IMR-90 (cell line): ENCODE measurements at regions not wholly inside any gene's neighbourhood (a gene's known extent, or its start where the extent isn't known, plus 50 kb on each side); places are given as distances from the start of the nearest gene placed in this dataset.

Experiments
- ATAC-seq: fragments of 200-7000 bp; cut with Tn5 transposase; 2 replicates; pipeline ENCODE4 v1.9.1; 2020; ENCODE audit warnings: low read depth, mild to moderate bottlenecking, moderate library complexity
- BruUV-seq: library from RNA; stranded (reverse); fragments of 400-500 nt; replicated peaks from 2 replicates; lab custom pipeline; 2021; lab: Mats Ljungman, UMichigan
- CTCF ChIA-PET: fragments of 300-600 bp; formaldehyde crosslinking; extraction: SDS; loops from one replicate; lab custom pipeline; 2021; ENCODE audit warnings: antibody characterized with exemption; lab: Yijun Ruan, JAX
- POLR2A ChIA-PET: fragments of 300-600 bp; sonication (Branson Sonifier 250); formaldehyde crosslinking; loops from one replicate; lab custom pipeline; 2022; ENCODE audit warnings: antibody characterized with exemption; ENCODE audit not compliant: unreplicated experiment; lab: Charles Lee
- DNase-seq: peaks from one replicate; pipeline ENCODE4 v3.0.0; 2013
- H2AFZ ChIP-seq: replicated peaks from 2 replicates; pipeline ENCODE3; 2013; ENCODE audit warnings: low read length, mild to moderate bottlenecking; ENCODE audit not compliant: poor library complexity
- H2AK5ac ChIP-seq: 2 replicates; pipeline ENCODE4 v1.6.1; 2013; ENCODE audit warnings: low read depth, low read length, inconsistent platforms
- H2AK9ac ChIP-seq: replicated peaks from 2 replicates; pipeline ENCODE3; 2013; ENCODE audit warnings: mild to moderate bottlenecking, low read depth, low read length, moderate library complexity; ENCODE audit not compliant: poor library complexity
- H2BK120ac ChIP-seq: 2 replicates; pipeline ENCODE4 v1.6.1; 2013; ENCODE audit warnings: low read depth, low read length, inconsistent platforms
- H2BK15ac ChIP-seq: 3 replicates; pipeline ENCODE4 v1.6.1; 2013; ENCODE audit warnings: low read depth, low read length, inconsistent platforms
- H2BK20ac ChIP-seq: 2 replicates; pipeline ENCODE4 v1.6.1; 2013; ENCODE audit warnings: low read depth, mild to moderate bottlenecking, inconsistent platforms, low read length, moderate library complexity
- H2BK5ac ChIP-seq: 2 replicates; pipeline ENCODE4 v1.6.1; 2013; ENCODE audit warnings: mild to moderate bottlenecking, low read depth, low read length, inconsistent platforms; ENCODE audit not compliant: poor library complexity, severe bottlenecking
- H3K14ac ChIP-seq: replicated peaks from 2 replicates; pipeline ENCODE4 v1.6.1; 2013; ENCODE audit warnings: low read depth, low read length, inconsistent platforms
- H3K18ac ChIP-seq: 2 replicates; pipeline ENCODE4 v1.6.1; 2013; ENCODE audit warnings: low read depth, low read length, control low read depth
- H3K23ac ChIP-seq: 2 replicates; pipeline ENCODE4 v1.6.1; 2013; ENCODE audit warnings: low read depth, low read length, inconsistent platforms
- H3K27ac ChIP-seq: 2 replicates; pipeline ENCODE4 v1.5.1; 2013; ENCODE audit warnings: mild to moderate bottlenecking, control low read depth, low read length; ENCODE audit not compliant: insufficient read depth
- H3K27me3 ChIP-seq: 2 replicates; pipeline ENCODE4 v1.6.1; 2013; ENCODE audit warnings: low read length; ENCODE audit not compliant: control insufficient read depth, insufficient read depth
- H3K36me3 ChIP-seq: 2 replicates; pipeline ENCODE4 v1.6.1; 2013; ENCODE audit warnings: low read length, mixed read lengths; ENCODE audit not compliant: control insufficient read depth, insufficient read depth
- H3K4ac ChIP-seq: 2 replicates; pipeline ENCODE4 v1.6.1; 2013; ENCODE audit warnings: low read depth, low read length, inconsistent platforms
- H3K4me1 ChIP-seq: 2 replicates; pipeline ENCODE4 v1.6.1; 2013; ENCODE audit warnings: low read length, mixed read lengths; ENCODE audit not compliant: control insufficient read depth, insufficient read depth
- H3K4me2 ChIP-seq: 2 replicates; pipeline ENCODE4 v1.6.1; 2013; ENCODE audit warnings: low read depth, mild to moderate bottlenecking, control low read depth, low read length, moderate library complexity
- H3K4me3 ChIP-seq: 2 replicates; pipeline ENCODE4 v1.5.1; 2013; ENCODE audit warnings: low read depth, mild to moderate bottlenecking, control low read depth, low read length, moderate library complexity; ENCODE audit not compliant: insufficient read depth
- H3K56ac ChIP-seq: 2 replicates; pipeline ENCODE4 v1.6.1; 2013; ENCODE audit warnings: low read length, inconsistent platforms; ENCODE audit not compliant: insufficient read depth; ENCODE audit errors: extremely low read depth
- H3K79me1 ChIP-seq, 2 experiments: 2 replicates each; pipeline ENCODE4 v1.6.1; 2013; ENCODE audit warnings: low read length in 2 of 2, inconsistent platforms in 1 of 2, low read depth in 1 of 2
- H3K9ac ChIP-seq: 2 replicates; pipeline ENCODE4 v1.6.1; 2013; ENCODE audit warnings: low read depth, low read length, control low read depth
- H3K9me1 ChIP-seq: 2 replicates; pipeline ENCODE4 v1.6.1; 2013; ENCODE audit warnings: low read length, inconsistent platforms; ENCODE audit not compliant: insufficient read depth
- H3K9me3 ChIP-seq: 2 replicates; pipeline ENCODE4 v1.6.1; 2013; ENCODE audit warnings: low read length; ENCODE audit not compliant: control insufficient read depth, insufficient read depth
- H4K20me1 ChIP-seq: 2 replicates; pipeline ENCODE4 v1.6.1; 2013; ENCODE audit warnings: low read length, inconsistent platforms; ENCODE audit not compliant: insufficient read depth
- H4K5ac ChIP-seq: 2 replicates; pipeline ENCODE4 v1.6.1; 2013; ENCODE audit warnings: mild to moderate bottlenecking, low read depth, low read length, control low read depth
- H4K8ac ChIP-seq, 2 experiments: 2 replicates each; pipeline ENCODE4 v1.6.1; 2013; ENCODE audit warnings: low read depth in 2 of 2, low read length in 2 of 2, control low read depth in 1 of 2, inconsistent platforms in 1 of 2
- H4K91ac ChIP-seq: 2 replicates; pipeline ENCODE4 v1.6.1; 2013; ENCODE audit warnings: low read depth, low read length, inconsistent platforms; ENCODE audit not compliant: insufficient read depth
- BHLHE40 ChIP-seq: fragments of 150-350 bp; IDR thresholded peaks from 2 replicates; pipeline ENCODE4 v1.6.1; 2016; ENCODE audit warnings: mild to moderate bottlenecking, low read depth, low read length
- CEBPB ChIP-seq: IDR thresholded peaks from 2 replicates; pipeline ENCODE4 v1.6.1; 2012; ENCODE audit warnings: low read depth, low read length, improper control_type of control experiment
- CHD1 ChIP-seq: IDR thresholded peaks from 2 replicates; pipeline ENCODE4 v1.6.1; 2012; ENCODE audit warnings: low read depth, low read length, improper control_type of control experiment
- ELK1 ChIP-seq: fragments of 150-350 bp; IDR thresholded peaks from 2 replicates; pipeline ENCODE4 v1.6.1; 2016; ENCODE audit warnings: low read depth, mild to moderate bottlenecking, low read length, moderate library complexity, borderline replicate concordance
- FOS ChIP-seq: fragments of 150-350 bp; IDR thresholded peaks from 2 replicates; pipeline ENCODE4 v1.6.1; 2016; ENCODE audit warnings: low read depth, low read length
- MAFK ChIP-seq: IDR thresholded peaks from 2 replicates; pipeline ENCODE4 v1.6.1; 2012; ENCODE audit warnings: low read depth, low read length, improper control_type of control experiment
- MAZ ChIP-seq: IDR thresholded peaks from 2 replicates; pipeline ENCODE4 v1.6.1; 2012; ENCODE audit warnings: low read depth, mild to moderate bottlenecking, low read length, improper control_type of control experiment, moderate library complexity, borderline replicate concordance
- MXI1 ChIP-seq: IDR thresholded peaks from 2 replicates; pipeline ENCODE4 v1.6.1; 2012; ENCODE audit warnings: low read depth, mild to moderate bottlenecking, low read length, moderate library complexity, borderline replicate concordance
- NFE2L2 ChIP-seq: fragments of 150-350 bp; IDR thresholded peaks from 2 replicates; pipeline ENCODE4 v1.6.1; 2016; ENCODE audit warnings: low read depth, mild to moderate bottlenecking, low read length
- POLR2A ChIP-seq: IDR thresholded peaks from 2 replicates; pipeline ENCODE4 v1.6.1; 2012; ENCODE audit warnings: mild to moderate bottlenecking, low read depth, low read length
- RAD21 ChIP-seq: IDR thresholded peaks from 2 replicates; pipeline ENCODE4 v1.6.1; 2012; ENCODE audit warnings: low read length, improper control_type of control experiment
- RCOR1 ChIP-seq: IDR thresholded peaks from 2 replicates; pipeline ENCODE4 v1.6.1; 2012; ENCODE audit warnings: mild to moderate bottlenecking, low read length, improper control_type of control experiment; ENCODE audit not compliant: insufficient replicate concordance
- RFX5 ChIP-seq: IDR thresholded peaks from 2 replicates; pipeline ENCODE4 v1.8.0; 2012; ENCODE audit warnings: low read depth, mild to moderate bottlenecking, low read length, moderate library complexity
- SMC3 ChIP-seq: fragments of 150-350 bp; IDR thresholded peaks from 2 replicates; pipeline ENCODE4 v1.6.1; 2016; ENCODE audit warnings: low read depth, mild to moderate bottlenecking, antibody characterized with exemption, low read length, moderate library complexity
- WGBS, 2 experiments: methylation state at CpG; one replicate each; pipeline versions ENCODE4 v1.1.5 to v1.1.7; 2013; ENCODE audit warnings: missing lambda C conversion rate in 2 of 2; ENCODE audit not compliant: insufficient read length in 1 of 2; ENCODE audit errors: extremely low coverage in 2 of 2; 5-methylcytosine and 5-hydroxymethylcytosine counted together
- dilution Hi-C: fragments of 300-500 bp; cut with HindIII; formaldehyde crosslinking; loops from one replicate; pipeline ENCODE4 v1.14.3; 2018; ENCODE audit warnings: low sequenced_read_pairs; ENCODE audit not compliant: unreplicated experiment
- in situ Hi-C: fragments of 300-500 bp; cut with MboI; formaldehyde crosslinking; loops from 3 replicates; pipeline ENCODE4 v1.14.3; 2019; ENCODE audit warnings: low sequenced_read_pairs, inconsistent platforms, mixed read lengths
- intact Hi-C: fragments of 100-400 bp; cut with micrococcal nuclease; formaldehyde crosslinking; loops from 2 replicates; pipeline ENCODE4 v1.10.0; 2022
- TF ChIP-seq, protein P1 (sequence below): fragments of 150-350 bp; IDR thresholded peaks from 2 replicates; pipeline ENCODE4 v1.6.1; 2017; ENCODE audit warnings: mild to moderate bottlenecking, antibody characterized with exemption, low read length, low read depth
- TF ChIP-seq, protein P2 (sequence below): conservative IDR thresholded peaks from 2 replicates; pipeline ENCODE4 v1.5.1; 2012; ENCODE audit warnings: mild to moderate bottlenecking, low read depth, low read length, improper control_type of control experiment

DNA sequence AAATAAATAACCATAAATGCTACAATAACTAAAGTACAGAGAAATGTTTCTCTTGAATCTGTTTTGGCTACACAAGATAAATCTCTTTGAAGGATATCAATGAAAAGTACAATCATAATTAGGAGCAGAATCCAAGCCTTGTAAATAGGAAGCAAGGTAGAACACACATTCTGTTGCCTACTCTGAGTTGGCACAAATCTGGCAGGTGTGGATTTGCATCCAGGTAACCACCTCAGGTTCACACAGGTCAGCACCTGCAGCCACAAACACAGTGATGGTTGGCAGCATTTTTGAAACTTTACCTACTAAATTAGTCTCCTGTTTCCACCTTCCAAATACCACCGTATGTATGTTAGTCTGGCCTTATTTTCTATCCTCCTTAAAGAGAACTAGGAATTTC is 105.3 kb upstream of the PIK3R1 start:
- Histone ChIP-seq H3K36me3 (no peaks in the 10 kb centered on the region), H3K18ac (no peak overlapping the region), H3K9ac (no peak overlapping the region), H3K9me3 (no peaks in the 10 kb centered on the region), H3K4me1 (0 out of 2 replicates have a peak, but pooled peaks cover 2% of the 10 kb centered on the region), H3K79me1 (no peaks in the 10 kb centered on the region), H3K23ac (no peak overlapping the region), H2BK120ac (no peak overlapping the region), H4K91ac (no peak overlapping the region), H3K4me2 (no peak overlapping the region), H4K8ac (no peak overlapping the region), H3K4ac (no peak overlapping the region), H2AK9ac (no peak overlapping the region), H4K20me1 (no peaks in the 10 kb centered on the region), H2BK15ac (no peak overlapping the region), H2AFZ (no peak overlapping the region), H3K9me1 (peaks cover 3% of the 10 kb centered on the region; the same call in 1 of the 2 replicates), H3K56ac (no peak overlapping the region), H2BK20ac (no peak overlapping the region), H4K5ac (no peak overlapping the region), H2AK5ac (no peak overlapping the region), H3K4me3 (no peak overlapping the region), H3K27me3 (no peaks in the 10 kb centered on the region), H2BK5ac (no peak overlapping the region), H3K14ac (no peak overlapping the region), H3K27ac (no peak overlapping the region)
- no CpG with 5 or more reads among the region's 1 CpG for WGBS, 2 experiments
- no peak for TF ChIP-seq FOS
- TF ChIP-seq MAFK, result no peak
- TF ChIP-seq SMC3, result no peak
- TF ChIP-seq, protein P1, sequence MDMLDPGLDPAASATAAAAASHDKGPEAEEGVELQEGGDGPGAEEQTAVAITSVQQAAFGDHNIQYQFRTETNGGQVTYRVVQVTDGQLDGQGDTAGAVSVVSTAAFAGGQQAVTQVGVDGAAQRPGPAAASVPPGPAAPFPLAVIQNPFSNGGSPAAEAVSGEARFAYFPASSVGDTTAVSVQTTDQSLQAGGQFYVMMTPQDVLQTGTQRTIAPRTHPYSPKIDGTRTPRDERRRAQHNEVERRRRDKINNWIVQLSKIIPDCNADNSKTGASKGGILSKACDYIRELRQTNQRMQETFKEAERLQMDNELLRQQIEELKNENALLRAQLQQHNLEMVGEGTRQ, result no peak
- TF ChIP-seq, protein P2, sequence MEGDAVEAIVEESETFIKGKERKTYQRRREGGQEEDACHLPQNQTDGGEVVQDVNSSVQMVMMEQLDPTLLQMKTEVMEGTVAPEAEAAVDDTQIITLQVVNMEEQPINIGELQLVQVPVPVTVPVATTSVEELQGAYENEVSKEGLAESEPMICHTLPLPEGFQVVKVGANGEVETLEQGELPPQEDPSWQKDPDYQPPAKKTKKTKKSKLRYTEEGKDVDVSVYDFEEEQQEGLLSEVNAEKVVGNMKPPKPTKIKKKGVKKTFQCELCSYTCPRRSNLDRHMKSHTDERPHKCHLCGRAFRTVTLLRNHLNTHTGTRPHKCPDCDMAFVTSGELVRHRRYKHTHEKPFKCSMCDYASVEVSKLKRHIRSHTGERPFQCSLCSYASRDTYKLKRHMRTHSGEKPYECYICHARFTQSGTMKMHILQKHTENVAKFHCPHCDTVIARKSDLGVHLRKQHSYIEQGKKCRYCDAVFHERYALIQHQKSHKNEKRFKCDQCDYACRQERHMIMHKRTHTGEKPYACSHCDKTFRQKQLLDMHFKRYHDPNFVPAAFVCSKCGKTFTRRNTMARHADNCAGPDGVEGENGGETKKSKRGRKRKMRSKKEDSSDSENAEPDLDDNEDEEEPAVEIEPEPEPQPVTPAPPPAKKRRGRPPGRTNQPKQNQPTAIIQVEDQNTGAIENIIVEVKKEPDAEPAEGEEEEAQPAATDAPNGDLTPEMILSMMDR, result no peak
- TF ChIP-seq BHLHE40, result no peak
- TF ChIP-seq CHD1, result no peak
- no peak for TF ChIP-seq MXI1
- TF ChIP-seq POLR2A, result no peak
- no peak for TF ChIP-seq RFX5
- TF ChIP-seq NFE2L2, result no peak
- TF ChIP-seq CEBPB, result no peak
- TF ChIP-seq MAZ, result no peak
- TF ChIP-seq ELK1, result no peak
- no peak for TF ChIP-seq RCOR1
- no peak for TF ChIP-seq RAD21
- ATAC-seq (no peak), DNase-seq (no peak)
- CTCF ChIA-PET, result no interaction called here
- in situ Hi-C loops, result no loop called here
- dilution Hi-C loops, result no loop called here
- POLR2A ChIA-PET, result no interaction called here
- BruUV-seq, result no TSS peak
- intact Hi-C loops, result no loop called here
